ENCODE measurements at regions not wholly inside any gene's neighbourhood (a gene's known extent, or its start where the extent isn't known, plus 50 kb on each side); places are given as distances from the start of the nearest gene placed in this dataset.

- TF ChIP-seq CTCF (IDR thresholded peaks at IDR 0.05; ENCODE audit: insufficient read depth, low read length) (no peak), POLR2AphosphoS5 (IDR thresholded peaks at IDR 0.05; ENCODE audit: low read depth) (no peak)
Measured at GRCh38 chr5:113901718-113902117, 388.2 kb downstream of the YTHDC2 start.

All from HL-60 (cell line).